ENCODE measurements at regions not wholly inside any gene's neighbourhood (a gene's known extent, or its start where the extent isn't known, plus 50 kb on each side); places are given as distances from the start of the nearest gene placed in this dataset.
A peak's percentile ranks its signal among the peaks of the same experiment; 100 is the strongest.

DNA sequence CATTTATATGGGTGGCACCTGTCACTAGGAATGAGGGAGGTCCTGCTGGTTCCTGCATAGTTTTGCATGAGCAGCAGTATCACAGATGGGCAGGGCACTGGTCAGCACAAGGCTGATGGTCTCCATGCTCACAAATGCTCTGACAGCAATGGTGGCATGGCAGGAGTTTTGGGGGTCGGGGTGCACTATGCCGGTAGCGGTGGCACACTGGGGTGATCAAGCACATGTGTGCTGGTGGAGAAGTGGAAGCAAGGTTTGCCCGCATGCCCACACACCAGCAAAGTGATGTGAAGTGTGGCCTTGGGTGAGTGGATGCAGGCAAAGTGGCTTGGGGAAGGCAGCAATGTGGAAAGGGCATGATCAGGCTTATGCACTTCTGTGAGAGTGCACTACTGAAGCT, 60.5 kb upstream of the MAGEE1 start:
- intact Hi-C loops (cut with DNase I): no loop called here

More for the DNA sequence above, 60.5 kb upstream of the MAGEE1 start:
- DNase-seq: peak in 2 of 10 donors; percentile 35 to 65
